ENCODE measurements at regions not wholly inside any gene's neighbourhood (a gene's known extent, or its start where the extent isn't known, plus 50 kb on each side); places are given as distances from the start of the nearest gene placed in this dataset.

- no peak for TF ChIP-seq MAX (IDR thresholded peaks at IDR 0.05)
- TF ChIP-seq GABPA (IDR thresholded peaks at IDR 0.05 in 1 of 2, conservative IDR thresholded peaks at IDR 0.05 in 1 of 2): no peak
- TF ChIP-seq, protein P1, sequence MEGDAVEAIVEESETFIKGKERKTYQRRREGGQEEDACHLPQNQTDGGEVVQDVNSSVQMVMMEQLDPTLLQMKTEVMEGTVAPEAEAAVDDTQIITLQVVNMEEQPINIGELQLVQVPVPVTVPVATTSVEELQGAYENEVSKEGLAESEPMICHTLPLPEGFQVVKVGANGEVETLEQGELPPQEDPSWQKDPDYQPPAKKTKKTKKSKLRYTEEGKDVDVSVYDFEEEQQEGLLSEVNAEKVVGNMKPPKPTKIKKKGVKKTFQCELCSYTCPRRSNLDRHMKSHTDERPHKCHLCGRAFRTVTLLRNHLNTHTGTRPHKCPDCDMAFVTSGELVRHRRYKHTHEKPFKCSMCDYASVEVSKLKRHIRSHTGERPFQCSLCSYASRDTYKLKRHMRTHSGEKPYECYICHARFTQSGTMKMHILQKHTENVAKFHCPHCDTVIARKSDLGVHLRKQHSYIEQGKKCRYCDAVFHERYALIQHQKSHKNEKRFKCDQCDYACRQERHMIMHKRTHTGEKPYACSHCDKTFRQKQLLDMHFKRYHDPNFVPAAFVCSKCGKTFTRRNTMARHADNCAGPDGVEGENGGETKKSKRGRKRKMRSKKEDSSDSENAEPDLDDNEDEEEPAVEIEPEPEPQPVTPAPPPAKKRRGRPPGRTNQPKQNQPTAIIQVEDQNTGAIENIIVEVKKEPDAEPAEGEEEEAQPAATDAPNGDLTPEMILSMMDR (IDR thresholded peaks at IDR 0.05; ENCODE audit: low read depth, low read length, missing input control): no peak
- no peak for TF ChIP-seq ZBTB33 (IDR thresholded peaks at IDR 0.05)
- no peak for TF ChIP-seq TAF1 (conservative IDR thresholded peaks at IDR 0.05)
These were observed 251.6 kb upstream of the CSF3R start for GRCh38 chr1:36734356-36734755.

Data from liver (tissue), 3 donors.